ENCODE measurements at regions not wholly inside any gene's neighbourhood (a gene's known extent, or its start where the extent isn't known, plus 50 kb on each side); places are given as distances from the start of the nearest gene placed in this dataset.

DNA sequence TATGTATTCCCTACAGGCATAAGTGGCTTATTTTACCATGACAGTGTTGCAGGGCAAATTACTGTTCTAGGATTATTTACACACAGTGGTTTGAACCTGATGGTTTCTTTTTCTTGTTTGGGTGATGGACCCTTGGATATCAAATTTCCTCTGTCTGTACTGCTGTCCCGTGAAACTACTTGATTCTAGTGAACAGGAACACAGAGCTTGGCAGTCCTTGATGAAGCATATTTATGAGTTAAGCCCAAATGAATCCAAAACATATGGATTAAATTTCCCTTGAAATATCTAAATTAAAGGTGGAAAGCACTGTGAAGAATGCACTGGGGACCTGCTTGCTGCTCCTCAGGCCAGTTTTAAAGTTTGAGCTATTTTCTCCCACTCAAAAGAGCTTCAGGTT lies 635.3 kb downstream of the INHBA start:
- H3K9me3 ChIP-seq = no peaks in the 10 kb centered on the region
- H3K4me3 ChIP-seq = no peak overlapping the region
- no peaks in the 10 kb centered on the region for H3K36me3 ChIP-seq
- no peaks in the 10 kb centered on the region for H3K4me1 ChIP-seq
- no peaks in the 10 kb centered on the region for H3K27me3 ChIP-seq
- DNase-seq (ENCODE audit: low spot score) = no peak
- H3K27ac ChIP-seq = no peak overlapping the region
- TF ChIP-seq, protein P1, sequence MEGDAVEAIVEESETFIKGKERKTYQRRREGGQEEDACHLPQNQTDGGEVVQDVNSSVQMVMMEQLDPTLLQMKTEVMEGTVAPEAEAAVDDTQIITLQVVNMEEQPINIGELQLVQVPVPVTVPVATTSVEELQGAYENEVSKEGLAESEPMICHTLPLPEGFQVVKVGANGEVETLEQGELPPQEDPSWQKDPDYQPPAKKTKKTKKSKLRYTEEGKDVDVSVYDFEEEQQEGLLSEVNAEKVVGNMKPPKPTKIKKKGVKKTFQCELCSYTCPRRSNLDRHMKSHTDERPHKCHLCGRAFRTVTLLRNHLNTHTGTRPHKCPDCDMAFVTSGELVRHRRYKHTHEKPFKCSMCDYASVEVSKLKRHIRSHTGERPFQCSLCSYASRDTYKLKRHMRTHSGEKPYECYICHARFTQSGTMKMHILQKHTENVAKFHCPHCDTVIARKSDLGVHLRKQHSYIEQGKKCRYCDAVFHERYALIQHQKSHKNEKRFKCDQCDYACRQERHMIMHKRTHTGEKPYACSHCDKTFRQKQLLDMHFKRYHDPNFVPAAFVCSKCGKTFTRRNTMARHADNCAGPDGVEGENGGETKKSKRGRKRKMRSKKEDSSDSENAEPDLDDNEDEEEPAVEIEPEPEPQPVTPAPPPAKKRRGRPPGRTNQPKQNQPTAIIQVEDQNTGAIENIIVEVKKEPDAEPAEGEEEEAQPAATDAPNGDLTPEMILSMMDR (IDR thresholded peaks at IDR 0.05) = no peak

GRCh38 chr7:41065663-41066062 lies 637.2 kb downstream of the INHBA start:
- TF ChIP-seq, protein P1 (IDR thresholded peaks at IDR 0.05) = no peak

GRCh38 chr7:41063116-41063515 lies 639.8 kb downstream of the INHBA start:
- no peaks in the 10 kb centered on the region for H3K36me3 ChIP-seq
- H3K27ac ChIP-seq = no peak overlapping the region
- no peak overlapping the region for H3K4me3 ChIP-seq
- H3K27me3 ChIP-seq = no peaks in the 10 kb centered on the region
- H3K9me3 ChIP-seq = no peaks in the 10 kb centered on the region
- no peak for DNase-seq (ENCODE audit: low spot score)
- TF ChIP-seq, protein P1 (IDR thresholded peaks at IDR 0.05) = no peak
- H3K4me1 ChIP-seq = no peaks in the 10 kb centered on the region

More at GRCh38 chr7:41065663-41066062, 637.2 kb downstream of the INHBA start:
- Histone ChIP-seq H3K9me3 (no peaks in the 10 kb centered on the region), H3K27ac (no peak overlapping the region), H3K4me1 (no peaks in the 10 kb centered on the region), H3K36me3 (no peaks in the 10 kb centered on the region), H3K27me3 (no peaks in the 10 kb centered on the region), H3K4me3 (no peak overlapping the region)
- DNase-seq (ENCODE audit: low spot score) = no peak

GRCh38 chr7:41060796-41061195 lies 642.1 kb downstream of the INHBA start:
- Histone ChIP-seq H3K9me3 (peaks cover 0 to 3% of the 10 kb centered on the region in 2 donors), H3K36me3 (no peaks in the 10 kb centered on the region), H3K4me3 (no peak overlapping the region), H3K4me1 (no peaks in the 10 kb centered on the region), H3K27me3 (no peaks in the 10 kb centered on the region), H3K27ac (no peak overlapping the region)
- DNase-seq (ENCODE audit: low spot score) = no peak
- TF ChIP-seq, protein P1 (IDR thresholded peaks at IDR 0.05) = no peak

- no peaks in the 10 kb centered on the region for H3K36me3 ChIP-seq
- H3K27me3 ChIP-seq = no peaks in the 10 kb centered on the region
- peaks cover 0 to 3% of the 10 kb centered on the region in 2 donors for H3K9me3 ChIP-seq
- DNase-seq (ENCODE audit: low spot score) = no peak
- H3K27ac ChIP-seq = no peak overlapping the region
- H3K4me3 ChIP-seq = no peak overlapping the region
- TF ChIP-seq, protein P1 (IDR thresholded peaks at IDR 0.05) = no peak
- no peaks in the 10 kb centered on the region for H3K4me1 ChIP-seq
Measured at GRCh38 chr7:41059796-41060195, 643.1 kb downstream of the INHBA start.

DNA sequence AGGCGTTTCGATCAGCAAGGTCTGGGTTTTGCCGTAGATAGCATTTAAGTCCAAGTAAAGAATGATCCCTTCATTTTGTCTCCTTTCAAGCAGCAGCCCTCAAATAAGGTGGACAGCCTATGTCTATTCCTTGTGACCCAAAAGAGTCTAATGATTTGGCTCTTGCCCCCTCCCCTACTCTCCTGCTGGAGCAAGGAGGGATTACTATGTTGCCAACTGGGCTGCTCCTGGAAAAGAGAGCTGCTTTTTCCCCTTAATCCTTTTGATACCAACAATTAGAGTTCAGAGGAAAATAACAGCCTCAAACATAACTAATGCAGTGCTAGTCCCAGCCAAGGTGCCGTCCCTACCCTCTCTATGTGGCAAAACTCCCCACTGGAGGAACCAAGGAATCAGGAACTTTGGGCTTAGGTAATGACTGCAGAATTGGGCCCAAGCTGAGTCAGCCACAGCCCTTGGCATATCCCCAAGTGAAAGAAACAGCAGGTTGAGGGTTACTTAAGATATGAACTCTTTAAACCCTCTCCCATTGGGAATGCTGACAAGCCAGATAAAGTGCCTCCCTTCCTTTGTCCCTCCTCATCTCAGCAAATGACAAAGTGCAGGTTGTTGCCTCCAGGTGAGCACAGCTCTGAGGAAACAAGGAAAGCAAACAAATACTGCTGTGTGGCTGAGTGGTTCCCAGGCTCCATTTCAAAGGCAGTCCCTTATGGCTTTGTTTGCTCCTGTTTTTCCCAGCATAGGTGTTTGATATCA lies 643.7 kb downstream of the INHBA start:
- no peak for DNase-seq (ENCODE audit: low spot score)

More for the DNA sequence above, 643.7 kb downstream of the INHBA start:
- Histone ChIP-seq H3K4me3 (no peak overlapping the region), H3K4me1 (no peaks in the 10 kb centered on the region), H3K27ac (no peak overlapping the region), H3K36me3 (no peaks in the 10 kb centered on the region), H3K27me3 (no peaks in the 10 kb centered on the region), H3K9me3 (peaks cover 0 to 3% of the 10 kb centered on the region in 2 donors)
- TF ChIP-seq, protein P1 (IDR thresholded peaks at IDR 0.05) = no peak
